HepG2 (cell line): ENCODE measurements at regions not wholly inside any gene's neighbourhood (a gene's known extent, or its start where the extent isn't known, plus 50 kb on each side); places are given as distances from the start of the nearest gene placed in this dataset.

Experiments
- ATAC-seq: fragments of 200-7000 bp; cut with Tn5 transposase; 3 replicates; pipeline ENCODE4 v1.9.1; 2020; ENCODE audit warnings: mild to moderate bottlenecking, moderate library complexity
- BruUV-seq: library from RNA; stranded (reverse); fragments of 400-500 nt; replicated peaks from 2 replicates; lab custom pipeline; 2021; lab: Mats Ljungman, UMichigan
- CTCF ChIA-PET: fragments of 300-600 bp; formaldehyde crosslinking; extraction: SDS; loops from one replicate; lab custom pipeline; 2021; ENCODE audit warnings: low total read pairs, inconsistent platforms, low intra/inter-chr PET ratio; lab: Yijun Ruan, JAX
- POLR2A ChIA-PET: fragments of 350-600 bp; sonication (Branson Sonifier 250); formaldehyde crosslinking; loops from one replicate; lab custom pipeline; 2020; ENCODE audit warnings: antibody characterized with exemption, inconsistent platforms; lab: Yijun Ruan, JAX
- DNase-seq: peaks from one replicate; pipeline ENCODE4 v3.0.0-alpha.2; 2015; ENCODE audit warnings: low spot score
- FAIRE-seq: peaks from 3 replicates; lab custom pipeline; 2011; peaks lifted over from hg19 to GRCh38; lab: Jason Lieb, UNC
- H2AFZ ChIP-seq: one replicate; pipeline ENCODE4 v1.6.1; 2011; ENCODE audit warnings: low read length, inconsistent platforms
- H3K27ac ChIP-seq: fragments of 300-600 bp; 3 replicates; pipeline ENCODE4 v1.8.0; 2011; ENCODE audit warnings: mixed run types, mild to moderate bottlenecking, mixed read lengths, low read length, inconsistent platforms; ENCODE audit not compliant: insufficient read depth; ENCODE audit errors: extremely low read length
- H3K27me3 ChIP-seq, 2 experiments: fragments of 200-600 bp in 1 of 2; 2 replicates in 1 of 2; 3 replicates in 1 of 2; pipeline versions ENCODE4 v1.6.0 to v1.8.0; 2011; ENCODE audit warnings: low read length in 2 of 2, mild to moderate bottlenecking in 2 of 2, moderate library complexity in 2 of 2, inconsistent platforms in 1 of 2; ENCODE audit not compliant: insufficient read depth in 2 of 2, control insufficient read depth in 1 of 2
- H3K36me3 ChIP-seq, 2 experiments: fragments of 200-600 bp in 1 of 2; replicated peaks in 1 of 2; 2 replicates in 1 of 2; 3 replicates in 1 of 2; pipeline versions ENCODE4 v1.5.1 to v1.8.0; 2011; ENCODE audit warnings: low read length in 2 of 2, inconsistent platforms in 1 of 2; ENCODE audit not compliant: insufficient read depth in 2 of 2, control insufficient read depth in 1 of 2
- H3K4me1 ChIP-seq: 2 replicates; pipeline ENCODE4 v1.5.1; 2012; ENCODE audit warnings: low read length, inconsistent platforms; ENCODE audit not compliant: insufficient read depth
- H3K4me2 ChIP-seq: 2 replicates; pipeline ENCODE4 v1.6.0; 2011; ENCODE audit warnings: low read depth, low read length, inconsistent platforms
- H3K4me3 ChIP-seq, 3 experiments: fragments of 200-600 bp in 1 of 3; sonication (generic), shearing (Covaris generic) in 1 of 3; replicated peaks in 1 of 3; 2 replicates each; pipeline ENCODE4 v1.5.1; 2011 to 2016; ENCODE audit warnings: low read length in 3 of 3, inconsistent platforms in 2 of 3, low read depth in 2 of 3, mild to moderate bottlenecking in 2 of 3, control low read depth in 1 of 3, mixed read lengths in 1 of 3; ENCODE audit not compliant: insufficient read depth in 1 of 3
- H3K79me2 ChIP-seq: one replicate; pipeline ENCODE4 v1.6.1; 2011; ENCODE audit warnings: low read length, inconsistent platforms; ENCODE audit not compliant: insufficient read depth
- H3K9ac ChIP-seq: 2 replicates; pipeline ENCODE4 v1.6.0; 2011; ENCODE audit warnings: mild to moderate bottlenecking, low read depth, low read length, inconsistent platforms; ENCODE audit not compliant: insufficient read depth
- H3K9me3 ChIP-seq: 2 replicates; pipeline ENCODE4 v1.5.1; 2012; ENCODE audit warnings: mild to moderate bottlenecking, low read length
- H4K20me1 ChIP-seq: 2 replicates; pipeline ENCODE4 v1.6.0; 2011; ENCODE audit warnings: inconsistent platforms, mild to moderate bottlenecking, low read length, moderate library complexity; ENCODE audit not compliant: insufficient read depth
- ADNP ChIP-seq: sonication (generic); formaldehyde crosslinking; IDR thresholded peaks from 2 replicates; pipeline ENCODE4 v1.4.0; 2020; ENCODE audit warnings: missing genetic modification reagents
- AGO1 ChIP-seq: fragments of 200-400 bp; formaldehyde crosslinking; IDR thresholded peaks from 2 replicates; pipeline ENCODE4 v1.6.1; 2017; ENCODE audit warnings: mild to moderate bottlenecking, low read depth, low read length, moderate library complexity; ENCODE audit not compliant: poor library complexity, severe bottlenecking
- E2F2 ChIP-seq: sonication (generic); formaldehyde crosslinking; IDR thresholded peaks from 2 replicates; pipeline ENCODE4 v1.4.0; 2020; ENCODE audit warnings: missing genetic modification reagents, borderline replicate concordance
- KAT7 ChIP-seq: IDR thresholded peaks from 2 replicates; pipeline ENCODE4 v1.6.1; 2018; ENCODE audit warnings: borderline replicate concordance, missing compliant biosample characterization
- MIXL1 ChIP-seq: IDR thresholded peaks from 2 replicates; pipeline ENCODE4 v1.6.1; 2016
- NAIF1 ChIP-seq: sonication (generic); formaldehyde crosslinking; IDR thresholded peaks from 2 replicates; pipeline ENCODE4 v1.5.0; 2020; ENCODE audit warnings: mild to moderate bottlenecking, missing genetic modification reagents, borderline replicate concordance
- ZNF230 ChIP-seq: sonication (generic); formaldehyde crosslinking; IDR thresholded peaks from 2 replicates; pipeline ENCODE4 v1.4.0; 2020; ENCODE audit warnings: mild to moderate bottlenecking, missing genetic modification reagents
- ZSCAN25 ChIP-seq: sonication (generic); formaldehyde crosslinking; IDR thresholded peaks from 2 replicates; pipeline ENCODE4 v1.8.0; 2022; ENCODE audit warnings: mild to moderate bottlenecking, missing genetic modification reagents
- WGBS: methylation state at CpG from one replicate; pipeline ENCODE4 v1.1.6; 2017; ENCODE audit warnings: low lambda C conversion rate; 5-methylcytosine and 5-hydroxymethylcytosine counted together
- in situ Hi-C: cut with HindIII; loops from 2 replicates; pipeline ENCODE4 v1.10.0; 2017; ENCODE audit warnings: low pct_unique_long_range_greater_than_20kb; ENCODE audit not compliant: extremely low pct_ligation_motif_present
- intact Hi-C: fragments of 100-400 bp; cut with micrococcal nuclease; formaldehyde crosslinking; loops from one replicate; pipeline ENCODE4 v1.10.0; 2022; ENCODE audit not compliant: unreplicated experiment
- TF ChIP-seq, protein P1 (sequence below): sonication (generic); formaldehyde crosslinking; conservative IDR thresholded peaks from 2 replicates; pipeline ENCODE4 v1.4.0; 2020; ENCODE audit warnings: missing genetic modification reagents
- TF ChIP-seq, protein P2 (sequence below): sonication (generic); formaldehyde crosslinking; IDR thresholded peaks from 2 replicates; pipeline ENCODE4 v1.9.0; 2021; ENCODE audit warnings: missing genetic modification reagents, borderline replicate concordance
- TF ChIP-seq, protein P3 (sequence below): IDR thresholded peaks from 2 replicates; pipeline ENCODE4 v1.6.1; 2016; ENCODE audit warnings: missing genetic modification reagents, missing compliant biosample characterization
- TF ChIP-seq, protein P4 (sequence below): sonication (generic); formaldehyde crosslinking; IDR thresholded peaks from 2 replicates; pipeline ENCODE4 v1.9.0; 2021; ENCODE audit warnings: missing genetic modification reagents, borderline replicate concordance

DNA sequence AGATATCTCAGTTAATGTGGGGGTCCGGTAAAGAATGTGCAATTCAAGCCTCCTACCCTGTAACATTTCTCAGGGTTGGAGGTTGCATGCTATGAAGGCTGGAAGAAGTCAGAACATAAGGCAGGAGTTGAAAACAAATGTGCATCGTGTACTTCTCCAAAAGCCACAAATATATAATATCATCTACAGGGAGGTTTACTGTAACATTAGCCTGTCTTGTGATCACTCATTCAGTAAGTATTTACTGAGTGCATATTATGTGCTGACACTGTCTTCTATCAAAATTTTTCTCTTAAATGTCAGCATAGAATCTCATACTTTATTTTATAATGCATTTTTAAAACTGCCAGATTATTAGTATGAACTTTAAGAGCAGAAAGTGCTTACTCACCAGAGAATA lies 105.6 kb upstream of the ZNF366 start:
- H4K20me1 ChIP-seq: no peaks in the 10 kb centered on the region
- no peak overlapping the region for H3K9ac ChIP-seq
- no peaks in the 10 kb centered on the region for H3K9me3 ChIP-seq
- ATAC-seq (no peak), FAIRE-seq (no peak), DNase-seq (no peak)
- no peak overlapping the region for H3K4me3 ChIP-seq
- in situ Hi-C loops (loop anchor here (5.0 kb wide), 1 partner anchor 204 kb away; the partner anchor contains the start of gene TNPO1), intact Hi-C loops (no loop called here)
- POLR2A ChIA-PET: no interaction called here
- no peak for TF ChIP-seq KAT7 (CRISPR knock-in tag)
- no peak for TF ChIP-seq ZSCAN25 (CRISPR knock-in tag)
- no peak for TF ChIP-seq ADNP
- TF ChIP-seq, protein P1, sequence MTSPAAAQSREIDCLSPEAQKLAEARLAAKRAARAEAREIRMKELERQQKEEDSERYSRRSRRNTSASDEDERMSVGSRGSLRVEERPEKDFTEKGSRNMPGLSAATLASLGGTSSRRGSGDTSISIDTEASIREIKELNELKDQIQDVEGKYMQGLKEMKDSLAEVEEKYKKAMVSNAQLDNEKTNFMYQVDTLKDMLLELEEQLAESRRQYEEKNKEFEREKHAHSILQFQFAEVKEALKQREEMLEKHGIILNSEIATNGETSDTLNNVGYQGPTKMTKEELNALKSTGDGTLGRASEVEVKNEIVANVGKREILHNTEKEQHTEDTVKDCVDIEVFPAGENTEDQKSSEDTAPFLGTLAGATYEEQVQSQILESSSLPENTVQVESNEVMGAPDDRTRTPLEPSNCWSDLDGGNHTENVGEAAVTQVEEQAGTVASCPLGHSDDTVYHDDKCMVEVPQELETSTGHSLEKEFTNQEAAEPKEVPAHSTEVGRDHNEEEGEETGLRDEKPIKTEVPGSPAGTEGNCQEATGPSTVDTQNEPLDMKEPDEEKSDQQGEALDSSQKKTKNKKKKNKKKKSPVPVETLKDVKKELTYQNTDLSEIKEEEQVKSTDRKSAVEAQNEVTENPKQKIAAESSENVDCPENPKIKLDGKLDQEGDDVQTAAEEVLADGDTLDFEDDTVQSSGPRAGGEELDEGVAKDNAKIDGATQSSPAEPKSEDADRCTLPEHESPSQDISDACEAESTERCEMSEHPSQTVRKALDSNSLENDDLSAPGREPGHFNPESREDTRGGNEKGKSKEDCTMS (CRISPR knock-in tag): no peak
- TF ChIP-seq MIXL1: no peak
- no peak for TF ChIP-seq AGO1
- TF ChIP-seq, protein P2, sequence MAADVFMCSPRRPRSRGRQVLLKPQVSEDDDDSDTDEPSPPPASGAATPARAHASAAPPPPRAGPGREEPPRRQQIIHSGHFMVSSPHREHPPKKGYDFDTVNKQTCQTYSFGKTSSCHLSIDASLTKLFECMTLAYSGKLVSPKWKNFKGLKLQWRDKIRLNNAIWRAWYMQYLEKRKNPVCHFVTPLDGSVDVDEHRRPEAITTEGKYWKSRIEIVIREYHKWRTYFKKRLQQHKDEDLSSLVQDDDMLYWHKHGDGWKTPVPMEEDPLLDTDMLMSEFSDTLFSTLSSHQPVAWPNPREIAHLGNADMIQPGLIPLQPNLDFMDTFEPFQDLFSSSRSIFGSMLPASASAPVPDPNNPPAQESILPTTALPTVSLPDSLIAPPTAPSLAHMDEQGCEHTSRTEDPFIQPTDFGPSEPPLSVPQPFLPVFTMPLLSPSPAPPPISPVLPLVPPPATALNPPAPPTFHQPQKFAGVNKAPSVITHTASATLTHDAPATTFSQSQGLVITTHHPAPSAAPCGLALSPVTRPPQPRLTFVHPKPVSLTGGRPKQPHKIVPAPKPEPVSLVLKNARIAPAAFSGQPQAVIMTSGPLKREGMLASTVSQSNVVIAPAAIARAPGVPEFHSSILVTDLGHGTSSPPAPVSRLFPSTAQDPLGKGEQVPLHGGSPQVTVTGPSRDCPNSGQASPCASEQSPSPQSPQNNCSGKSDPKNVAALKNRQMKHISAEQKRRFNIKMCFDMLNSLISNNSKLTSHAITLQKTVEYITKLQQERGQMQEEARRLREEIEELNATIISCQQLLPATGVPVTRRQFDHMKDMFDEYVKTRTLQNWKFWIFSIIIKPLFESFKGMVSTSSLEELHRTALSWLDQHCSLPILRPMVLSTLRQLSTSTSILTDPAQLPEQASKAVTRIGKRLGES (CRISPR knock-in tag): no peak
- TF ChIP-seq, protein P3, sequence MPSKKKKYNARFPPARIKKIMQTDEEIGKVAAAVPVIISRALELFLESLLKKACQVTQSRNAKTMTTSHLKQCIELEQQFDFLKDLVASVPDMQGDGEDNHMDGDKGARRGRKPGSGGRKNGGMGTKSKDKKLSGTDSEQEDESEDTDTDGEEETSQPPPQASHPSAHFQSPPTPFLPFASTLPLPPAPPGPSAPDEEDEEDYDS (CRISPR knock-in tag): no peak
- TF ChIP-seq, protein P4, sequence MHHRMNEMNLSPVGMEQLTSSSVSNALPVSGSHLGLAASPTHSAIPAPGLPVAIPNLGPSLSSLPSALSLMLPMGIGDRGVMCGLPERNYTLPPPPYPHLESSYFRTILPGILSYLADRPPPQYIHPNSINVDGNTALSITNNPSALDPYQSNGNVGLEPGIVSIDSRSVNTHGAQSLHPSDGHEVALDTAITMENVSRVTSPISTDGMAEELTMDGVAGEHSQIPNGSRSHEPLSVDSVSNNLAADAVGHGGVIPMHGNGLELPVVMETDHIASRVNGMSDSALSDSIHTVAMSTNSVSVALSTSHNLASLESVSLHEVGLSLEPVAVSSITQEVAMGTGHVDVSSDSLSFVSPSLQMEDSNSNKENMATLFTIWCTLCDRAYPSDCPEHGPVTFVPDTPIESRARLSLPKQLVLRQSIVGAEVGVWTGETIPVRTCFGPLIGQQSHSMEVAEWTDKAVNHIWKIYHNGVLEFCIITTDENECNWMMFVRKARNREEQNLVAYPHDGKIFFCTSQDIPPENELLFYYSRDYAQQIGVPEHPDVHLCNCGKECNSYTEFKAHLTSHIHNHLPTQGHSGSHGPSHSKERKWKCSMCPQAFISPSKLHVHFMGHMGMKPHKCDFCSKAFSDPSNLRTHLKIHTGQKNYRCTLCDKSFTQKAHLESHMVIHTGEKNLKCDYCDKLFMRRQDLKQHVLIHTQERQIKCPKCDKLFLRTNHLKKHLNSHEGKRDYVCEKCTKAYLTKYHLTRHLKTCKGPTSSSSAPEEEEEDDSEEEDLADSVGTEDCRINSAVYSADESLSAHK (CRISPR knock-in tag): no peak
- no peak for TF ChIP-seq ZNF230 (CRISPR knock-in tag)
- no peak for TF ChIP-seq NAIF1 (CRISPR knock-in tag)
- TF ChIP-seq E2F2 (CRISPR knock-in tag): no peak
- H3K36me3 ChIP-seq: no peaks in the 10 kb centered on the region
- H2AFZ ChIP-seq: no peak overlapping the region
- no peaks in the 10 kb centered on the region for H3K79me2 ChIP-seq
- no peaks in the 10 kb centered on the region for H3K27me3 ChIP-seq
- BruUV-seq: no TSS peak
- no peak overlapping the region for H3K27ac ChIP-seq
- CTCF ChIA-PET: interaction anchor here (2.3 kb wide), 1 partner anchor 206 kb away, joined by 9 read pairs; no protein-coding TSS in a partner anchor
- H3K4me1 ChIP-seq: no peaks in the 10 kb centered on the region
- WGBS: 8% methylated on average over 2 of the region's 2 CpGs
- no peak overlapping the region for H3K4me2 ChIP-seq
